NT2/D1 (cell line): ENCODE measurements at regions not wholly inside any gene's neighbourhood (a gene's known extent, or its start where the extent isn't known, plus 50 kb on each side); places are given as distances from the start of the nearest gene placed in this dataset.

Source experiments
- SUZ12 ChIP-seq: IDR thresholded peaks from 2 replicates; pipeline ENCODE4 v1.6.1; 2011; ENCODE audit not compliant: insufficient read length, insufficient read depth; ENCODE audit errors: extremely low read depth
- YY1 ChIP-seq: IDR thresholded peaks from 2 replicates; pipeline ENCODE4 v1.6.1; 2011; ENCODE audit not compliant: insufficient read length, insufficient read depth
- ZNF274 ChIP-seq: IDR thresholded peaks from 2 replicates; pipeline ENCODE4 v1.6.1; 2011; ENCODE audit warnings: mild to moderate bottlenecking, low read depth, low read length

DNA sequence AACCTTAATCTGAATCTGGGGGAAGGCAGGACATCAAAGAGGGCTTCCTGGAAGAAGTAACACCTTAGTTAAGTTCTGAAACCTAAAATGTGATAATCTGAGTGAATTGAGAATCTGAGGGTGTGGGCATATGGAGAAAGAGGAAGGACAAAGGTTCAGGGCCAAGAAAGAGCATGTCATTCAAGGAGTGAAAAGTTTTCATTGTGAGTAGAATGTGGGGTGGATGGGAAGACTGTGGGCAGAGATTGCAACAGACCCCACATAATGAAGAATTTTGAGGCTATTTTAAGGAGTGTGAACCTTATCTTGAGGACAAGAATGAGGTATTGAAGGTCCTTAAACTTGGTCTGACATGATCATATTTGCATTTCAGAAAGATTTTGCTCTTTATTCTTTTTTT is 227.2 kb downstream of the PTGER3 start:
- no peak for TF ChIP-seq SUZ12
- no peak for TF ChIP-seq ZNF274
- no peak for TF ChIP-seq YY1
